KMS-11 (cell line): ENCODE measurements at regions not wholly inside any gene's neighbourhood (a gene's known extent, or its start where the extent isn't known, plus 50 kb on each side); places are given as distances from the start of the nearest gene placed in this dataset.

Source experiments
- H2AFZ ChIP-seq: fragments of 200-600 bp; sonication (generic); 2 replicates; pipeline ENCODE4 v1.6.1; 2016; ENCODE audit warnings: antibody characterized with exemption, mixed run types, low read depth
- H3K27ac ChIP-seq: fragments of 200-600 bp; sonication (generic); 2 replicates; pipeline ENCODE4 v1.6.1; 2016; ENCODE audit warnings: mild to moderate bottlenecking, mixed run types
- H3K27me3 ChIP-seq: fragments of 200-600 bp; sonication (generic); 2 replicates; pipeline ENCODE4 v1.6.1; 2017; ENCODE audit warnings: mild to moderate bottlenecking, low read depth, mixed run types, moderate library complexity; ENCODE audit not compliant: insufficient read depth
- H3K36me3 ChIP-seq: fragments of 200-600 bp; sonication (generic); 2 replicates; pipeline ENCODE4 v1.6.1; 2017; ENCODE audit warnings: mild to moderate bottlenecking, mixed run types; ENCODE audit not compliant: insufficient read depth
- H3K4me1 ChIP-seq: fragments of 200-600 bp; sonication (generic); 2 replicates; pipeline ENCODE4 v1.6.1; 2016; ENCODE audit warnings: mild to moderate bottlenecking, low read depth, mixed run types; ENCODE audit not compliant: poor library complexity, severe bottlenecking
- H3K4me2 ChIP-seq: fragments of 200-600 bp; sonication (generic); 2 replicates; pipeline ENCODE4 v1.7.0; 2016; ENCODE audit warnings: mild to moderate bottlenecking, mixed run types
- H3K4me3 ChIP-seq: fragments of 200-600 bp; sonication (generic); IDR thresholded peaks from 2 replicates; pipeline ENCODE4 v1.6.1; 2017; ENCODE audit warnings: low read depth, low read length, mixed read lengths; ENCODE audit not compliant: insufficient read depth
- H3K79me2 ChIP-seq: fragments of 200-600 bp; sonication (generic); 2 replicates; pipeline ENCODE4 v1.6.1; 2016; ENCODE audit warnings: low read depth, mixed run types; ENCODE audit not compliant: insufficient read depth
- H3K9ac ChIP-seq: fragments of 200-600 bp; sonication (generic); 2 replicates; pipeline ENCODE4 v1.6.1; 2016; ENCODE audit warnings: mild to moderate bottlenecking, mixed run types
- H4K20me1 ChIP-seq: fragments of 200-600 bp; sonication (generic); 2 replicates; pipeline ENCODE4 v1.6.1; 2016; ENCODE audit warnings: mild to moderate bottlenecking, mixed run types; ENCODE audit not compliant: insufficient read depth
- TF ChIP-seq, protein P1 (sequence below): fragments of 200-600 bp; sonication (generic); conservative IDR thresholded peaks from 2 replicates; pipeline ENCODE4 v1.6.1; 2017; ENCODE audit warnings: low read depth, mild to moderate bottlenecking, antibody characterized with exemption, low read length, moderate library complexity, mixed read lengths

GRCh38 chr2:60226191-60226590 lies 327.3 kb downstream of the BCL11A start:
- Histone ChIP-seq H3K79me2 (no peaks in the 10 kb centered on the region), H3K36me3 (no peaks in the 10 kb centered on the region)

DNA sequence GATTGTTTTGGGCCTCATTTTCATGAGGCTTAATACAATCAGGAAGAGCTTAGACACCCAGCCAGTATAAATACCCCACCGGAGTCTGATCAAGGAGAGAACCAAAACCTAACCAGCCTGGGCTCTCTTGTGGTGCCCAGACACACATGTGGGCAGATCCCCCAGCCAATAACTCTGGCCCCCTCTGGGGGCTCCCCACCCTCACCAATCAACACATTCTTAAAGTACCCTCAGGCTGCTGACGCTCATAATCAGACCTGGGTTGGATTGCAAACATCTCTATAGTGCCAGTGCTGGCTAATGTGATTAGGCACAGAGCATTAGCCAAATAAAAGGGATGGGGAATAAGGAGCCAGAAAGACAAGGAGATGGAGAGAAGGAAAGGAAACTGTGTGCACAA lies 329.6 kb downstream of the BCL11A start:
- H3K36me3 ChIP-seq = no peaks in the 10 kb centered on the region
- H3K4me1 ChIP-seq = no peaks in the 10 kb centered on the region
- H2AFZ ChIP-seq = no peak overlapping the region
- no peak overlapping the region for H3K27ac ChIP-seq
- no peak overlapping the region for H3K4me3 ChIP-seq
- H4K20me1 ChIP-seq = no peaks in the 10 kb centered on the region
- no peaks in the 10 kb centered on the region for H3K27me3 ChIP-seq
- TF ChIP-seq, protein P1, sequence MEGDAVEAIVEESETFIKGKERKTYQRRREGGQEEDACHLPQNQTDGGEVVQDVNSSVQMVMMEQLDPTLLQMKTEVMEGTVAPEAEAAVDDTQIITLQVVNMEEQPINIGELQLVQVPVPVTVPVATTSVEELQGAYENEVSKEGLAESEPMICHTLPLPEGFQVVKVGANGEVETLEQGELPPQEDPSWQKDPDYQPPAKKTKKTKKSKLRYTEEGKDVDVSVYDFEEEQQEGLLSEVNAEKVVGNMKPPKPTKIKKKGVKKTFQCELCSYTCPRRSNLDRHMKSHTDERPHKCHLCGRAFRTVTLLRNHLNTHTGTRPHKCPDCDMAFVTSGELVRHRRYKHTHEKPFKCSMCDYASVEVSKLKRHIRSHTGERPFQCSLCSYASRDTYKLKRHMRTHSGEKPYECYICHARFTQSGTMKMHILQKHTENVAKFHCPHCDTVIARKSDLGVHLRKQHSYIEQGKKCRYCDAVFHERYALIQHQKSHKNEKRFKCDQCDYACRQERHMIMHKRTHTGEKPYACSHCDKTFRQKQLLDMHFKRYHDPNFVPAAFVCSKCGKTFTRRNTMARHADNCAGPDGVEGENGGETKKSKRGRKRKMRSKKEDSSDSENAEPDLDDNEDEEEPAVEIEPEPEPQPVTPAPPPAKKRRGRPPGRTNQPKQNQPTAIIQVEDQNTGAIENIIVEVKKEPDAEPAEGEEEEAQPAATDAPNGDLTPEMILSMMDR = no peak
- H3K79me2 ChIP-seq = no peaks in the 10 kb centered on the region
- no peak overlapping the region for H3K9ac ChIP-seq
- no peak overlapping the region for H3K4me2 ChIP-seq

More at GRCh38 chr2:60226191-60226590, 327.3 kb downstream of the BCL11A start:
- no peaks in the 10 kb centered on the region for H3K27me3 ChIP-seq
- TF ChIP-seq, protein P1 = no peak
- H3K27ac ChIP-seq = no peak overlapping the region
- H2AFZ ChIP-seq = no peak overlapping the region
- H3K4me1 ChIP-seq = peaks cover 10% of the 10 kb centered on the region
- no peak overlapping the region for H3K9ac ChIP-seq
- no peak overlapping the region for H3K4me2 ChIP-seq
- no peaks in the 10 kb centered on the region for H4K20me1 ChIP-seq
- H3K4me3 ChIP-seq = no peak overlapping the region

GRCh38 chr2:60221098-60221497 lies 332.4 kb downstream of the BCL11A start:
- no peaks in the 10 kb centered on the region for H3K27me3 ChIP-seq
- TF ChIP-seq, protein P1 = no peak

DNA sequence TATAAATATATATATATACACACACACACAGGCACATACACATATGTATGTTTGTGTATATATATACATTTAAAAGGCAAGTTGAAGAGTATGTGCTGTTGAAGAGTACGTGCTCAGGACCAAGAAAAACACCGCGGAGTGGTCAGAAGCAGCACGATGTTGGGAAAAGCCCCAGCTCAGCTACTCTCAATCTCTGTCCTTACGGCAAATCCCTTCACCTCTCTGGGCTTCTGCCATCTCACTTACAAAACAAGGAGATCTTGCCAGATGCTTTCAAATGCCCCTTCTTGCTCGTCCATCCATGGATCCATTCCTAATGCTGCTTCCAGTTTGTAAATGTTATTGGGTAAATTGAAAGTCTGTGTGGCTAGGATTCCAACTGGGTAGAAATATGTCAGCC lies 333.9 kb downstream of the BCL11A start:
- H4K20me1 ChIP-seq = no peaks in the 10 kb centered on the region
- H3K9ac ChIP-seq = no peak overlapping the region
- no peaks in the 10 kb centered on the region for H3K36me3 ChIP-seq
- no peaks in the 10 kb centered on the region for H3K79me2 ChIP-seq
- no peaks in the 10 kb centered on the region for H3K27me3 ChIP-seq
- H3K4me2 ChIP-seq = no peak overlapping the region
- H3K27ac ChIP-seq = no peak overlapping the region
- H3K4me1 ChIP-seq = no peaks in the 10 kb centered on the region
- TF ChIP-seq, protein P1 = no peak
- H2AFZ ChIP-seq = no peak overlapping the region
- H3K4me3 ChIP-seq = no peak overlapping the region

More at GRCh38 chr2:60221098-60221497, 332.4 kb downstream of the BCL11A start:
- no peaks in the 10 kb centered on the region for H3K79me2 ChIP-seq
- H3K36me3 ChIP-seq = no peaks in the 10 kb centered on the region
- no peaks in the 10 kb centered on the region for H4K20me1 ChIP-seq
- H2AFZ ChIP-seq = no peak overlapping the region
- H3K4me3 ChIP-seq = no peak overlapping the region
- no peak overlapping the region for H3K27ac ChIP-seq
- H3K4me2 ChIP-seq = no peak overlapping the region
- no peak overlapping the region for H3K9ac ChIP-seq
- no peaks in the 10 kb centered on the region for H3K4me1 ChIP-seq
